Hindlimb muscle (tissue), 1 donor: ENCODE measurements at regions not wholly inside any gene's neighbourhood (a gene's known extent, or its start where the extent isn't known, plus 50 kb on each side); places are given as distances from the start of the nearest gene placed in this dataset.
"Not testable (repeated sequence)": the region's sequence is repeated elsewhere in the genome, so short reads cannot be mapped to it uniquely, and the experiment has no call there.

Experiments
- DNase-seq: peaks from one replicate; pipeline ENCODE4 v3.0.0-alpha.2; 2013

- no peak for DNase-seq
These were observed 350.7 kb downstream of the NSUN3 start for GRCh38 chr3:94413336-94414108.

GRCh38 chr3:94414418-94414817 is 351.6 kb downstream of the NSUN3 start:
- DNase-seq, result no peak

- DNase-seq, result no peak
These were observed 353.9 kb downstream of the NSUN3 start for GRCh38 chr3:94416768-94417167.

GRCh38 chr3:94417963-94418455 is 355.1 kb downstream of the NSUN3 start:
- DNase-seq, result no peak

- no peak for DNase-seq
These were observed 358.1 kb downstream of the NSUN3 start for GRCh38 chr3:94420931-94421330.

GRCh38 chr3:94423578-94423977 is 360.7 kb downstream of the NSUN3 start:
- DNase-seq, result no peak

GRCh38 chr3:94429517-94429916 is 366.7 kb downstream of the NSUN3 start:
- DNase-seq, result no peak

- no peak for DNase-seq
These were observed 369.2 kb downstream of the NSUN3 start for GRCh38 chr3:94431876-94432570.

GRCh38 chr3:94433811-94434210 is 370.9 kb downstream of the NSUN3 start:
- no peak for DNase-seq

- no peak for DNase-seq
These were observed 378.1 kb downstream of the NSUN3 start for GRCh38 chr3:94440767-94441493.

- no peak for DNase-seq
These were observed 378.6 kb downstream of the NSUN3 start for GRCh38 chr3:94441494-94441847.

- DNase-seq, result no peak
These were observed 391.0 kb downstream of the NSUN3 start for GRCh38 chr3:94453864-94454263.

GRCh38 chr3:94459167-94459566 is 396.3 kb downstream of the NSUN3 start:
- DNase-seq, result no peak

GRCh38 chr3:94460931-94461330 is 398.1 kb downstream of the NSUN3 start:
- DNase-seq, result no peak

GRCh38 chr3:94462931-94463330 is 400.1 kb downstream of the NSUN3 start:
- no peak for DNase-seq

- DNase-seq, result no peak
These were observed 409.6 kb downstream of the NSUN3 start for GRCh38 chr3:94472511-94472910.

GRCh38 chr3:94481226-94481898 is 418.5 kb downstream of the NSUN3 start:
- DNase-seq, result no peak

- no peak for DNase-seq
These were observed 419.8 kb downstream of the NSUN3 start for GRCh38 chr3:94482686-94483085.

- no peak for DNase-seq
These were observed 420.5 kb downstream of the NSUN3 start for GRCh38 chr3:94483403-94483802.

- DNase-seq, result no peak
These were observed 432.1 kb downstream of the NSUN3 start for GRCh38 chr3:94494992-94495391.

GRCh38 chr3:94500146-94500545 is 437.3 kb downstream of the NSUN3 start:
- no peak for DNase-seq

- not testable (repeated sequence) for DNase-seq
These were observed 444.5 kb downstream of the NSUN3 start for GRCh38 chr3:94507354-94507753.

- DNase-seq, result no peak
These were observed 450.0 kb downstream of the NSUN3 start for GRCh38 chr3:94512876-94513275.
